Kidney (tissue), 13 donors: ENCODE measurements at regions not wholly inside any gene's neighbourhood (a gene's known extent, or its start where the extent isn't known, plus 50 kb on each side); places are given as distances from the start of the nearest gene placed in this dataset.

Source experiments
- DNase-seq, 5 donors: peaks; one replicate each; pipeline ENCODE4 v3.0.0-alpha.2; 2013 to 2020
- FAIRE-seq: peaks from 2 replicates; lab custom pipeline; 2012; peaks lifted over from hg19 to GRCh38; lab: Jason Lieb, UNC
- H3K27ac ChIP-seq, 2 donors: one replicate each; pipeline ENCODE4 v1.7.0; 2013; ENCODE audit warnings: low read depth in 2 of 2, low read length in 2 of 2, inconsistent platforms in 1 of 2
- H3K27me3 ChIP-seq: one replicate; pipeline ENCODE4 v1.7.1; 2013; ENCODE audit warnings: low read length, inconsistent platforms; ENCODE audit not compliant: control insufficient read depth, insufficient read depth
- H3K36me3 ChIP-seq, 3 donors: one replicate each; pipeline versions ENCODE4 v1.7.0 to v1.7.1; 2013; ENCODE audit warnings: low read length in 3 of 3, control low read depth in 1 of 3, inconsistent platforms in 1 of 3; ENCODE audit not compliant: insufficient read depth in 3 of 3, control insufficient read depth in 2 of 3
- H3K4me1 ChIP-seq, 3 donors: one replicate each; pipeline versions ENCODE4 v1.7.0 to v1.7.1; 2013; ENCODE audit warnings: low read length in 3 of 3, inconsistent platforms in 1 of 3, low read depth in 1 of 3; ENCODE audit not compliant: control insufficient read depth in 2 of 3, insufficient read depth in 2 of 3
- H3K4me3 ChIP-seq, 3 donors: one replicate each; pipeline versions ENCODE4 v1.7.0 to v1.8.1; 2013; ENCODE audit warnings: low read length in 3 of 3, control low read depth in 1 of 3, inconsistent platforms in 1 of 3
- H3K9ac ChIP-seq, 3 donors: one replicate each; pipeline versions ENCODE4 v1.7.0 to v1.7.1; 2013; ENCODE audit warnings: low read length in 3 of 3, control low read depth in 1 of 3, inconsistent platforms in 1 of 3
- H3K9me3 ChIP-seq, 3 donors: one replicate each; pipeline versions ENCODE4 v1.7.0 to v1.7.1; 2013; ENCODE audit warnings: low read length in 3 of 3, control low read depth in 1 of 3, inconsistent platforms in 1 of 3; ENCODE audit not compliant: control insufficient read depth in 2 of 3, insufficient read depth in 1 of 3
- CTCF ChIP-seq: IDR thresholded peaks from 3 replicates; pipeline ENCODE4 v1.5.1; 2012; ENCODE audit warnings: mild to moderate bottlenecking, moderate library complexity, borderline replicate concordance; ENCODE audit not compliant: insufficient read depth; ENCODE audit errors: extremely low read depth
- intact Hi-C: fragments of 100-400 bp; cut with DNase I; formaldehyde crosslinking; loops from one replicate; pipeline ENCODE4 v1.11.1; 2022
- donor health status: control.
- donor health status: control.
- donor health status: control.
- donor health status: control.
- donor health status: control.
- donor health status: DM: yes; HTN: yes; CAD: no.
- donor health status: Normal renal cell carcinoma (clear cell type).

GRCh38 chr5:38706376-38706775 is 139.4 kb upstream of the OSMR start:
- Histone ChIP-seq H3K27ac (no peak overlapping the region), H3K27me3 (no peaks in the 10 kb centered on the region), H3K4me1 (no peaks in the 10 kb centered on the region), H3K36me3 (no peaks in the 10 kb centered on the region), H3K4me3 (no peak overlapping the region), H3K9ac (no peak overlapping the region), H3K9me3 (no peaks in the 10 kb centered on the region)
- no peak for TF ChIP-seq CTCF
- intact Hi-C loops: no loop called here
- FAIRE-seq: no peak
- no peak for DNase-seq

DNA sequence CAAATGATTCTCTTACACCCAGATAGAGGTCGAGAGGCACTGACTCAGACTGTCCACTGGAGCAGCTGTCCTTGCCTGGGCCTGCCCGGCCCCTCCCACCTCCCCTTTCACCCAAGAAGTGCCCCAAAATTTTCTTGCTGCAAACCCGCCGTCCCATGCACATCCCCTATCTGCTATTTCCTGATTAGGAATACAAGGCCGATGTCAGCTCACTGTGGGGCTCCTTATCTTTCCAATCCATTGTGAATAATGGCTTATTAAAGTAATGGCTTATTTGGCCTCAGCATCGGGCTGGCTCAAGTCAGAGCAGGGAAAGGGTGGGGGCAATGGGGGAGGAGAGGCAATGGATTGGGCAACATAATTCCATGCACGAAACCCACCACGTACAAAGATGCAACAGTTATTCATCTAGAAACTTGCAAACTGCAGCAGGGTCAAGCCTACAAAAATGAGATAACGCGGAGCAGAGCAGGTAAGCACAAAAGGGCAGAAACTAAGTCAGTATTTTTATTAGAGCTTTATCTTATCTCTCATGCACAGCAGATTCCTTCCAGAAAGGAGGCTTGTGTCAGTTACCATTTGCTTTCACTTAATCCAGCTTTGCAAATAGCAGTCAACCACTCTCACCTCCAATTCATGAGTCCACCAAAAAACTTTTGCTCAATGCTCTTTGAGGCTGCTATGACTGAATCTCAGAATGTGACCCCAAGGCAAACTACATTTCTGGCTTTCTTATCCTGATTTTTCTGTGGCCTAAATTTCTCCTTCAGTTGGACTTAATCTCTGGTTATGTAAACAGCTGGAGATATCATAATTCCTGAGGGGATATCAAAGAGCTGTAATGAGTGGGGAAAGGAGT is 138.2 kb upstream of the OSMR start:
- Histone ChIP-seq H3K9ac (no peak overlapping the region), H3K4me1 (no peaks in the 10 kb centered on the region), H3K27me3 (no peaks in the 10 kb centered on the region), H3K9me3 (no peaks in the 10 kb centered on the region), H3K27ac (no peak overlapping the region), H3K4me3 (no peak overlapping the region), H3K36me3 (no peaks in the 10 kb centered on the region)
- intact Hi-C loops: no loop called here
- DNase-seq (no peak), FAIRE-seq (no peak)
- TF ChIP-seq CTCF: no peak

- no peak for TF ChIP-seq CTCF
- Histone ChIP-seq H3K9ac (no peak overlapping the region), H3K27me3 (no peaks in the 10 kb centered on the region), H3K4me1 (no peaks in the 10 kb centered on the region), H3K9me3 (no peaks in the 10 kb centered on the region), H3K36me3 (no peaks in the 10 kb centered on the region), H3K27ac (no peak overlapping the region), H3K4me3 (no peak overlapping the region)
- intact Hi-C loops: no loop called here
- no peak for DNase-seq
- FAIRE-seq: no peak
These were observed 136.0 kb upstream of the OSMR start for GRCh38 chr5:38709678-38710306.
